NCI-H82 treated with DMSO at 0.1 percent for 48 hours (cell line): ENCODE measurements at regions not wholly inside any gene's neighbourhood (a gene's known extent, or its start where the extent isn't known, plus 50 kb on each side); places are given as distances from the start of the nearest gene placed in this dataset.
"Not testable (repeated sequence)": the region's sequence is repeated elsewhere in the genome, so short reads cannot be mapped to it uniquely, and the experiment has no call there.

ENCODE experiments used
- DNase-seq: peaks from one replicate; lab custom pipeline; 2025; ENCODE audit not compliant: unreplicated experiment; lab: John Stamatoyannopoulos, UW

- DNase-seq, result not testable (repeated sequence)
These were observed 401.0 kb upstream of the CDH9 start for GRCh38 chr5:27439383-27439782.

GRCh38 chr5:27437594-27438200 is 399.3 kb upstream of the CDH9 start:
- no peak for DNase-seq

GRCh38 chr5:27434335-27434734 is 395.9 kb upstream of the CDH9 start:
- DNase-seq, result no peak

DNA sequence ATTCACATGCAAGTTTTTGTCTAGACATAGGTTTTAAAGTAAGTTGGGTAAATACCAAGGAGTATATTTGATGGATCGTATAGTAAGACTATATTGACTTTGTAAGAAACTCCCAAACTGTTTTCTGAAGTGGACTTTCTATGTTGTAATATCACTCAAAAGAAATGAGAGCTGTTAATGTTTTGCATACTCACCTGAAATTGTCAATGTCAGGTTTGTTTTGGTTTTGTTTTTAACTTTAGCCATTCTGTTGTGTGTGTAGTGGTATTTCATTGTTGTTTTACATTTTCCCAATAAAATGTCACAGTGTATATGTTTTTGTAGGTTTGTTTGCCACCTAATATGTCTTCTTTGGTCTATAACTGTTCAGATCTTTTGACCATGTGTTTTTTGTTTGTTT is 375.7 kb upstream of the CDH9 start:
- DNase-seq, result no peak

DNA sequence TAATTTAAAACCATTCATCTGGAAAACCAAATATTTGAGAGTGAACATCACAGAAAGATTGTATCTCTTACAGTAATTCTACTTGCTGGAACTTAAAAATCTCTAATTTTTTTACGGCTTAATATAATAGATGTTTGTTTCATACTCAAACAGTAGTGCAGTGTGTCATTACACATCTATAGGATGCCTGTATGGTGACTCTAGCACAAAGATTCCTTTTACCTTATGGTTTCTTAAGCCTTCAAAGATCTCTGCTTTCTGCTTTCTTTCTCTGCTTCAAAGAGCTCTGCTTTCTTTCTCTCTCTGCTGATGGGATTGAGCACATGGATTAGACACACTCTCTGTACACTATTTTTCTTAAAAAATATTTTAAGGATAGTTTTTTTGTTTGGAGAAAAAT is 374.0 kb upstream of the CDH9 start:
- DNase-seq, result no peak

DNA sequence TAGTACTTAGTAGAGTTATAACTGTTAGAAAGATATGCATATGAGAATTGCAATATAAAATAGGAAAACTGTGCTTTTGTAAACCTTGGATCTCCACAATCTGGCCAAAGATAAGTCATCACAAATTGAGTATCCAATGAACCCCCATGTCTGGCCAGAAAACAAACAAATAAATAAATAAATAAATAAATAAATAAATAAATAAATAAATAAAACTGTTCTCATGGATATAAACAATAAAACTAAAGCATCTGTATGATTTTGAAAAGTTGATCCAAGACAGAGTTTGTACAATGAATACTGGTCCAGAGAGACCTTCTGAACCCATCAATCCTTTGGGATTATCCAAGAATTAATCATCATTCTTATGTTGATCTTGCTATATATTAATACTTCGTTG is 367.6 kb upstream of the CDH9 start:
- no peak for DNase-seq

DNA sequence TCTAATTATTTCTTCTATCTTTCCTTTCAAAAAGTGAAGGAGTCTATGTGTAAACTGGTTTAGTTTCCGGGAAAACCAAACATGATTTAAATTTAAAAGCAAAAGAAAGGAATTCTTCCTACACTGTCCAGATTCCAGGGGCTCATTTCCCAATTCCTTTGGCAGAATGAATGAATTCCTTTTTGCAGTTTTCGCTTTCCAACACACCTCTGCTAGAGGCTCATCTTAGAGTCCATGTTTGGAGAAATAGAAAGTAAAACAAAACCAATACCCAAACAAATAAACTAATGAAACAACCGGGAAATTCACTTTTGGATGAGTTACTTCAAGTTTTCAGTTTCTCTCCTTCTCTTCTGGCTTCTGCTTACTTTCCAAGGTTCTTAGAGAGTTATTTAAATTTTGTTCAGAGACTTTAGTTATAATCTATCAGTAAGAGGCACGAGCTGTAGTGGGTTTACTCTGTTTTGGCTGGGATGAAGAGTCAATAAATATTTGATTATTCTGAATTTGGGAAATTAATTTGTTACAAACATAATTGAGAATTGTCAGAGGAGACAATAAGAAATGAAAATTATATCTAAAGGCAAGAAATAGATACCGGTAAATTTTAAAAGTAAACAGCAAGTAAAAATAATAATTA is 365.0 kb upstream of the CDH9 start:
- DNase-seq, result no peak

DNA sequence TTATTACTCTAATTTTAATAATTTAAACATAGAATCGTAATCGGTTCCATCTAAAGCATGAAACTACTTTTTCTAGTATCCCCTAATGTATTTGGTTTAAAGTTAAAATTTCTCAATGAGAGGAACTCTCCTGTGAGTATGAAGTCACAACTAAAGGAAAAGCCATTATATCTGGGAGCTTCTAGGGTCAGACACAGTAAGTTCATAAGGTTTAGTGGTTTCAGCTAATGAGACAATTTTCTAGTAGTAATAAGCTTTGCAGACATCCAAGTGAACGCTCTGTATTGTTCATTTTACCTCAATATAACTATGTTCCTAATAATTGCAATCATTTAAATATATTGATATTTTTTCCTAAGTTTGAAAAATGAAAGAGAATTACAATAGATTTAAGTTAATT is 364.4 kb upstream of the CDH9 start:
- DNase-seq, result no peak

- DNase-seq, result no peak
These were observed 358.6 kb upstream of the CDH9 start for GRCh38 chr5:27396998-27397397.

DNA sequence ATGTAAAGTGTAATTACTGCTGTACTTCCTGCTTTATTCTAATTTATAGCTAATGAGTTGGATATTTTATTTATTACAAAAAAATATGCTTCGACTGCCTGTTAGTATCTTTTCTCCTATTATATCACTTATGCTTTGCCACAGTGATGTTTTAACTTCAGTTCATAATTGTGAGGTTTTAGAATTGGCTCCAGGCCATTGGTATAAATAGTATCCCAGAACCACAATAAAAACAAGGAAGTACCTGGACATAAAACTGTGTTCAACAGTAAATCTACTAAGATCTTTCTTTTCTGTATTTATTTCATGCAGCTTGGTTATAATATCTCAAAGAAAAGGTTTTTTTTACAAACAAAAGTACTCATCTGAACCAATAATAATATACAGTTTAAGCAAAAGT is 354.3 kb upstream of the CDH9 start:
- DNase-seq, result no peak

- no peak for DNase-seq
These were observed 351.3 kb upstream of the CDH9 start for GRCh38 chr5:27389696-27390095.

DNA sequence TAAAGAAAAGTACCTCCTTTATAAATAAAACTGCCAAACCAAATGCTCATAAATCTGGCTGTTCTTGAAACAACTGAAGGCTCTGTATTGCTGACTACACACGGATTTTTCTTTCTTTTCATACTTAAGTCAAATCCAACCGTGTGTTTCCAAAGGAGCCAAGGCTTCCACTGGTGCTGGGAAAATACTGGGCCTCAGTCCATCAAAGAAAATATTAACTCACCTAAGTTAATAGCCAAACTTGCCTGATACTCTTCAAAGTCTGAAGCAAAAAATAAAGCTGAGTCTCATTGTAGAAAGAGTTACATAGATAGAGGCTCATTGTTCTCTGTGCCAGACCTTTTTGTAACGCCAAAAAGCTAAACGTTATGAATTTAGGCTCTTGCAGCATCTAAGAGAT is 350.4 kb upstream of the CDH9 start:
- DNase-seq, result no peak

DNA sequence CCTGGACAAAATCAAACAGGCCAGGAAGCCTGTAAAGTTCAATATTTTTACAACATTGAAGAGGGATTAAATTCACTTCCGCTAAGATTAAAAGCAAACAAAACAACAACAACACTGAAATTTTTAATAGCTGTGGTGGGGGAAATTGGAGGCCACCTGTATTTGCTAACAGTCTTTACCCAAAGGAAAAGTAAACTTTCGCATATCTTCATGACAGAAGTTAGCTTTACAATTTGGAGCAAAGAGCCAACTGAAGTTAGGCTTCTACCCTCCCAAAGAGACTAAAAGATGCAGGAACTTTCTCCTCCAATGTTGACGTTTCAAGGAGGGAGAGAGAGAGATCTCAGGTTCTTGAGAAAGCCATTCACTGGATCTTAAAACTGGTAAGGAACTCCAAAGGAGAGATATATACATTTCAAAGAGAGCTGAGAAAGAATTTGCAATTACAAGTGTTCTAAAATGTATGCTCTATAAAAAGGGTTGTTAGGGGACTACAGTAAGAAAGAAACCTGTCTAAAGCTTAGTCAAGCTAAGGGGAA is 349.2 kb upstream of the CDH9 start:
- no peak for DNase-seq

DNA sequence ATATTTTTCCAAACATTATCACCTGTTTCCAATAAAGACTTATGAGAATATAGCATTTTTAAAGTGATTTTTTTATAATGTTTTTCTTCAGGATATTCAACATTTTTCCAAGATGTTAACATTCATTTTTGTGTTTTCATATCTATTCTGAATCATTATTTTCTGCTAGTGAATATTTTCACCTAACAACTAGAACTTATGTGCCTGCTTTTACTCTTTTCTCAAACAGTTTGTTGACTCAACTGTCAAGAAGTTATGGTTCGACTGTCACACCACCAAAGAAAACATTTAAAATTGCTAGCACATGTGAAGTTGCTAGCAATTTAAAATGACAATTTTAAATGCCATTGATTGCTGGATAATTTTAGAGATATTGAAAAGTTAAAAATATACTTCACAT is 343.3 kb upstream of the CDH9 start:
- DNase-seq, result no peak

DNA sequence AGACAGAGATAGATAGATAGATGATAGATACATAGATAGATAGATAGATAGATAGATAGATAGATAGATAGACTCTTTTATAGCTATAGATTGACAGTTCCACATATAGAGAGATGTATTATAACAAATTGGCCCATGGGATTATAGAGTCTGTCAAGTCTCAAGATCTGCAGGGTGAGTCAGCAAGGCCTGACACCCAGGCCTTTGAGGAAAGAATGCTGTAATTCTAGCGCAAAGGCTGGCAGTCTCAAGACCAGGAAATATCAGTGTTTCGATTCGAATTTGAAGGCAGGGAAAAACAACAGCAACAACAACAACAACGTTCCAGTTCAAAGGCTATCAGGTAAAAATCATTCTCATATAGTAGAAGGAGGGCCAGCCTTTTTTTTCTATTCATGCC is 339.2 kb upstream of the CDH9 start:
- no peak for DNase-seq

DNA sequence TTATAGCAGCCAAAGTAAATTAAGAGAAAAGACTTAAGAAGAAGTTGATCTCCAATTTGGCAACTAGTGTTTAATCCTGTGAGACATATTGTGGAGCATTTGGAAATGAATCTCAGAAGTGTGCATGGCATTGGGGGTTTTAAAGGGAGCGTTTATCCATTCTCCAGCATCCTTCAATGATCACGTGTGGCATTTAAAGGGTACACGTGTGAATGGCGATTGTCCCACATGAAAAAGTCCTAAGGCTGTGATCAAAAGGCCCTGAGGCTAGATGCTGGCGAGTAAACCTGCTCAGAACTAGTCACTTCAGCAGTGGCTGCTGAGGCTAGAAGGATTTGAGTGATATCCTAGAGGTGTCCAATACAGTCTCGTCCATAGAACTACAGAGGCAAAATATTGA is 315.6 kb upstream of the CDH9 start:
- DNase-seq, result no peak

DNA sequence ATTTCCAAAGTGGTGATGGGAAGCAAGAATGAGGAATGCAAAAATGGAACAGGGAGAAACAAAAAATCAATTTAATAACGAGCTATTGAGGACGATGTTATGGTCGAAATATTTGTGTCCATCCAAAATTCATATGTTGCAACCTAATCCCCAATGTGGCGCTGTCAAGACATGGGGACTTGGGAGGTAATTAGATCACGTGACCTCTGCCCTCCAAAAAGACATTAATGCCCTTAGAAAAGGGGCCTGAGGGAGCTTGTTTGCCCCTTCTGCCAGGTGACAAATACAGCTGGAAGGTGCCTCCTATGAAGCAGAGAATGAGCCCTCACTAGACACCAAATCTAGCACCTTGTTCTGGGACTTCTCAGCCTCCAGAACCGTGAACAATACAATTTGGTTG is 315.2 kb upstream of the CDH9 start:
- no peak for DNase-seq

DNA sequence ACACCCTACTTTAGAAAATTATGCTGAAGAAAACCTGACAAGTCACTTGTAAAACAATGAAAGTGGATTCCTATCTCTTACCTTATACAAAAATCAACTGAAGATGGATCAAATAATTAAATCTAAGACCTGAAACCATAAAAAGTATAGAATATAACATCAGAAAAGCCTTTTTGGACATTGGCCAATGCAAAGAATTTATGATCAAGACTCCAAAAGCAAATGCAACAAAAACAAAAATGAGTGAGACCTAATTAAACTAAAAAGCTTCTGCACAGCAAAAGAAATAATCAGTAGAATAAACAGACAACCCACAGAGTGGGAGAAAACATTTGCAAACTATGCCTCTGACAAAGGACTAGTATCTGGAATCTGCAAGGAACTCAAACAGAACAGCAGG is 303.0 kb upstream of the CDH9 start:
- DNase-seq, result no peak

GRCh38 chr5:27336817-27337216 is 298.4 kb upstream of the CDH9 start:
- DNase-seq, result no peak

GRCh38 chr5:27328480-27328879 is 290.1 kb upstream of the CDH9 start:
- no peak for DNase-seq

- DNase-seq, result no peak
These were observed 287.1 kb upstream of the CDH9 start for GRCh38 chr5:27325513-27325912.

DNA sequence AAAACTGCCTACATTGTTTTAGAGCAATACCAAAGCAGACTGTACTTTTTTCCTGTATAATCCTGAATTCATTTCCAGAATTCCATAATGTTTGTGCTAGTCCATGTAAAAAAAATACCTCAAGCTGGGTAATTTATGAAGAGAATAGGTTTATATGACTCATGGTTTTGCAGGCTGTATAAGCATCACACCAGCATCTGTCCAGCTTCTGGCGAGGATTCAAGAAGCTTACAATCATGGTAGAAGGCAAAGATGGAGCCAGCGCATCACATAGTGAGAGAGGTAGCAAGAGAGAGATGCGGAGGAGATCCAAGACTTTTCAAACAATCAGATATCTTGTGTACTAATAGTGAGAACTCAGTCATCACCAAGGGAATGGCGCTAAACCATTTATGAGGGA is 280.3 kb upstream of the CDH9 start:
- DNase-seq, result no peak

DNA sequence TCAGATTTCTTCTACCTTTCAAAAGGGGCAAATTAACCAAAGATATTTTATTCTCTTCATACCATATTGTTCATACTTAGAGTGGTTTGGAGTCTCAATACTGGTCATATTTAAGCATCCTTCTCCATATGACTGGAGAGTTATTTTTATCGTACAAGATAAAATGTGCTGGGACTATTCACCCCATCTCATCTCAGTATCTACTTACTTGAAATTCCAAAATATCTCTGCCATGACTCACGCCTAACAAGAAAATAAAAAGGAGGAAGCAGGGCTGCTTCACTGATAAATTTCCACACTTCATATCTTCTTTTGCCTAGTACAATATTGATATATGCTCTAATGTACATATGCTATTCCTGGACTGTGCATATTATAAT is 277.9 kb upstream of the CDH9 start:
- DNase-seq, result no peak
